GM19351 (cell line): ENCODE measurements at regions not wholly inside any gene's neighbourhood (a gene's known extent, or its start where the extent isn't known, plus 50 kb on each side); places are given as distances from the start of the nearest gene placed in this dataset.

Experiments
- ATAC-seq: cut with Tn5 transposase; IDR thresholded peaks from one replicate; pipeline ENCODE4 v1.9.1; 2021; ENCODE audit warnings: mild to moderate bottlenecking, moderate library complexity; ENCODE audit not compliant: unreplicated experiment

- ATAC-seq = peak; percentile 71
Measured at GRCh38 chr12:92370828-92371227, 225.2 kb upstream of the BTG1 start.

- ATAC-seq = no peak
Measured at GRCh38 chr12:92369636-92370035, 224.0 kb upstream of the BTG1 start.

GRCh38 chr12:92369056-92369455 lies 223.4 kb upstream of the BTG1 start:
- no peak for ATAC-seq

GRCh38 chr12:92365836-92366235 lies 220.2 kb upstream of the BTG1 start:
- no peak for ATAC-seq

GRCh38 chr12:92365333-92365732 lies 219.7 kb upstream of the BTG1 start:
- no peak for ATAC-seq

GRCh38 chr12:92363295-92364146 lies 217.9 kb upstream of the BTG1 start:
- peak; percentile 70 for ATAC-seq

GRCh38 chr12:92362785-92363184 lies 217.1 kb upstream of the BTG1 start:
- ATAC-seq = peak; percentile 32

GRCh38 chr12:92362126-92362525 lies 216.5 kb upstream of the BTG1 start:
- no peak for ATAC-seq

GRCh38 chr12:92360543-92360942 lies 214.9 kb upstream of the BTG1 start:
- no peak for ATAC-seq

GRCh38 chr12:92359581-92360209 lies 214.0 kb upstream of the BTG1 start:
- no peak for ATAC-seq

GRCh38 chr12:92357584-92358261 lies 212.1 kb upstream of the BTG1 start:
- no peak for ATAC-seq

- ATAC-seq = no peak
Measured at GRCh38 chr12:92356425-92356824, 210.8 kb upstream of the BTG1 start.

- ATAC-seq = no peak
Measured at GRCh38 chr12:92349635-92350034, 204.0 kb upstream of the BTG1 start.

- no peak for ATAC-seq
Measured at GRCh38 chr12:92342574-92342973, 196.9 kb upstream of the BTG1 start.

GRCh38 chr12:92341065-92341668 lies 195.5 kb upstream of the BTG1 start:
- no peak for ATAC-seq

GRCh38 chr12:92340441-92341064 lies 194.9 kb upstream of the BTG1 start:
- no peak for ATAC-seq

- no peak for ATAC-seq
Measured at GRCh38 chr12:92340003-92340402, 194.4 kb upstream of the BTG1 start.

GRCh38 chr12:92339198-92339821 lies 193.7 kb upstream of the BTG1 start:
- ATAC-seq = no peak

GRCh38 chr12:92338671-92339070 lies 193.0 kb upstream of the BTG1 start:
- no peak for ATAC-seq

- no peak for ATAC-seq
Measured at GRCh38 chr12:92338102-92338501, 192.5 kb upstream of the BTG1 start.

- no peak for ATAC-seq
Measured at GRCh38 chr12:92337128-92337527, 191.5 kb upstream of the BTG1 start.
